HUDEP-2 (cell line): ENCODE measurements at regions not wholly inside any gene's neighbourhood (a gene's known extent, or its start where the extent isn't known, plus 50 kb on each side); places are given as distances from the start of the nearest gene placed in this dataset.

ENCODE experiments used
- DNase-seq, 76 experiments: peaks; one replicate each; lab custom pipeline; 2025; ENCODE audit not compliant: unreplicated experiment in 76 of 76; lab: John Stamatoyannopoulos, UW

- no peak for DNase-seq
Measured at GRCh38 chr2:81624825-81625224, 1320.3 kb upstream of the LRRTM1 start.

- DNase-seq, result no peak
Measured at GRCh38 chr2:81600088-81600487, 1295.5 kb upstream of the LRRTM1 start.

GRCh38 chr2:81598453-81598852, 1293.9 kb upstream of the LRRTM1 start:
- no peak for DNase-seq

GRCh38 chr2:81589406-81589805, 1284.9 kb upstream of the LRRTM1 start:
- no peak for DNase-seq

GRCh38 chr2:81583311-81584108, 1279.0 kb upstream of the LRRTM1 start:
- no peak for DNase-seq

GRCh38 chr2:81576713-81577112, 1272.2 kb upstream of the LRRTM1 start:
- no peak for DNase-seq

- no peak for DNase-seq
Measured at GRCh38 chr2:81551040-81551634, 1246.6 kb upstream of the LRRTM1 start.

GRCh38 chr2:81550277-81550676, 1245.7 kb upstream of the LRRTM1 start:
- no peak for DNase-seq

- no peak for DNase-seq
Measured at GRCh38 chr2:81549646-81550045, 1245.1 kb upstream of the LRRTM1 start.

GRCh38 chr2:81545626-81546025, 1241.1 kb upstream of the LRRTM1 start:
- DNase-seq, result no peak

- no peak for DNase-seq
Measured at GRCh38 chr2:81542119-81542518, 1237.6 kb upstream of the LRRTM1 start.

GRCh38 chr2:81529944-81530343, 1225.4 kb upstream of the LRRTM1 start:
- DNase-seq, result no peak

GRCh38 chr2:81528852-81529480, 1224.4 kb upstream of the LRRTM1 start:
- no peak for DNase-seq

GRCh38 chr2:81523344-81523743, 1218.8 kb upstream of the LRRTM1 start:
- peak in 1 of 76 experiments; percentile 9 for DNase-seq

GRCh38 chr2:81513328-81513727, 1208.8 kb upstream of the LRRTM1 start:
- DNase-seq, result no peak

GRCh38 chr2:81505586-81505985, 1201.0 kb upstream of the LRRTM1 start:
- no peak for DNase-seq

- DNase-seq, result no peak
Measured at GRCh38 chr2:81495556-81495955, 1191.0 kb upstream of the LRRTM1 start.

- no peak for DNase-seq
Measured at GRCh38 chr2:81483254-81483653, 1178.7 kb upstream of the LRRTM1 start.

GRCh38 chr2:81481994-81482368, 1177.4 kb upstream of the LRRTM1 start:
- no peak for DNase-seq

- no peak for DNase-seq
Measured at GRCh38 chr2:81481242-81481993, 1176.9 kb upstream of the LRRTM1 start.

GRCh38 chr2:81467096-81467495, 1162.5 kb upstream of the LRRTM1 start:
- DNase-seq, result no peak
